Hematopoietic multipotent progenitor cell treated with erythropoietin and hydrocortisone succinate and interleukin-3 and kit ligand, for 4 days (in vitro differentiated cells): ENCODE measurements at regions not wholly inside any gene's neighbourhood (a gene's known extent, or its start where the extent isn't known, plus 50 kb on each side); places are given as distances from the start of the nearest gene placed in this dataset.
"Not testable (repeated sequence)": the region's sequence is repeated elsewhere in the genome, so short reads cannot be mapped to it uniquely, and the experiment has no call there.

Source experiments
- DNase-seq: peaks from one replicate; pipeline ENCODE4 v3.0.0-alpha.2; 2015

DNA sequence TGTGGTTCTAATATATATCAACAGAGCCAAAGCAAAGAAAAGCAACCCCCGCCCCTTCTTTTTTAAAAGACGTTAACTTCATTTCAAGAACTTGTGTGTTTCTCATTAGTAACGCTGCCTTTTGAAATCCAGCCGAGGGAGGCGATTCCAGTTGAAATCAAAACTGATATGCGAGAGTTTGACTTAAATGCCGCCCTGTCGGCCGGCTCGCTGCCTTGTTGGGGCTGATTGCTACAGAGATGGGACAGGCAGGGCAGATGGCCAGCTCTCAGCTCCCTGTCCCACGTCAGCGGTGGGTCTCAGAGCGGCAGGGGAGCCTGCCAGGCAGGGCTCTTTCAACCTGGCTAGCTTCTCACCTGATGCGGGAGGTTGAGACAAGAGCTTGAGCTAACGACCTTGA, 51.9 kb upstream of the ALX4 start:
- DNase-seq, result no peak

DNA sequence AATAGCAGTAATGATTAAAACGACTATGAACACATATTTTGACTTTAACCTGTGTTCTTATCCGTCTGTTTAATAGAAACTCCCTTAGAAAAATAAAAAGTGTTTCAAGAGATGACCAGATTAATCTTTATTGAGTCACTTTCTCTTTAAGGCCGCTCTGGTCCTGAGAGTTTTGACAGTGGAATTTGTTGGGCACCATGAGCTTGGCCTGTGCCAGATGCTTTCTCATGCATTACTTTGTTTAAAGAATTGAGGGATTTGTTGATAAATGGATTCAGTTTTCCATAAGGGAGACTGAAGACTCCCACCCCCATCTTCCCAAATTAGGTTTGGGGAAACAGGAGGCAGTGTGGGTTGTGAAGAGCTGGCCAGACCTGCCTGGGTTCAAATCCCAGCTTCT, 53.2 kb upstream of the ALX4 start:
- DNase-seq, result no peak

DNA sequence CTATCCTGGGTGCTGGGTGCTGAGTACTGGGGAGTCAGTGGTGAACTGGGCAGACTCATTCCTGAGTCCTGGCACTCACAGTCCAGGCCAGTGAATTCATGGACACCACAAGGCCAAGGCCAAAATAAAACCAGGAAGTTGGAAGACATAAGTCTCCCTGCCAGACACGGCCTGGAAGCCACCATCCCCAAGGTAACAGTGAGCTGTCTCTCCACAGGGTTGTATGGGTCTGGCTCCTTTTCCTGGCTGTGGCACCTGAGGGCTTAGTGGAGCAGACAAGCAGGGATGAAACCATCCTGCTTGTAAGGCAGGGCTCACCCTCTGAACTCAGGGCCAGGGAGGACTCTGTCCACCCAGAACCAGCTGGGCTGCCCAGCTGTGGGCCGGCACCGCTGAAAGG, 54.7 kb upstream of the ALX4 start:
- no peak for DNase-seq

DNA sequence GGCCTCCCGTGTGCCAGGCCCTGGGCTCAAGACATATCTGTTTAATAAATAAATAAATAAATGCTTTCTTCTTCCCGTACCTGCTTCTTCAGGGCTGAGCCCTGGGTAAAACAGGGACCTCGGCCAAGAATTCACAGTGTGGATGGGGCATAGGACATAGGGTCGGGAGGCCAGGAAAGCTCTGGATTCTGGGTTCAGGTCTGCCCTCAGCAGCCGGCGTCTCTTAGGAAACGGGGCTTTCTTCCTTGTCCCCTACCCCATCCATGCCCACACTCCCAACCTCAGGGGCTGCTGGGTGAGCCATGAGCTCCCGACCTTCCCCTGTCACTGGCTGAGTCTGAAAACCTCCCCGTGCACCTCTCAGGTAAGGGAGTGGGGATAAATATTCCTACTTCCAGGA, 55.7 kb upstream of the ALX4 start:
- DNase-seq, result no peak

DNA sequence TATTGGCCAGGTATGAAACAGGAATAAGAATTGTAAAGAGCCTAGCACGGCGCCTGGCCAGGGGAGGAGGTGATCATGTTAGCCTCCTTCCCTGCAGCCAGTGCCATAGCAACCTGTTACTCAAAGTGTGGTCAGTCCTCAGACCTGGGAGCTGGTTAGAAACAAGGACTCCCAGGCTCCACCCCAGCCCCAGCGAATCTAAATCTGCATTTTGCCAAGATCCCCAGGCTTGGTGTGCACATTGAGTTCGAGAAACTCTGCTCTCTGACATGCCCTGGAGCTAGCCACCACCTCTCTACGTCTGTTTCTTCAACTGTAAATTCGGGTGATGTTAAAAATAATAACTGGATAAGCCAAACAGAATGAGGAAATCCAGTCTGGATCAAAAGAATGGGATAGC, 56.1 kb upstream of the ALX4 start:
- no peak for DNase-seq

DNA sequence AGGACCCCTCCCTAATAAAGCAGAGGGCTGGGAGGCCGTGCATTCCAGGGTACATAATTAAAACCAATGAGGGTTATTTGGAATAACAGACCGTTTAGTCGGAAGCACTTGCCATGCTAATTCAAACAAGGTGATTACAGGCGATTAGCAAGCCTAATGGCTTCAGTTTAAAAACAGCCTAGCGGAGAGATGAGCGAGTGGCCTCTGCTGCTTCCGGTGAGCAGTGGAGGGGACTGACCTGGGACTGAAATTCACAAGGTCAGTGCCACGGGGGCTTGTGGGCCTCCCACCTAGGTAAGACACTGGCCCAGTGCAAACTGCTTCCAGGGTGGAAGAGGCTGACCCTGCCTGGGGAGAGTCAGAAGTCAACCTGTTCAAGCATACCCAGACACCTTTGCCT, 56.8 kb upstream of the ALX4 start:
- DNase-seq, result no peak

DNA sequence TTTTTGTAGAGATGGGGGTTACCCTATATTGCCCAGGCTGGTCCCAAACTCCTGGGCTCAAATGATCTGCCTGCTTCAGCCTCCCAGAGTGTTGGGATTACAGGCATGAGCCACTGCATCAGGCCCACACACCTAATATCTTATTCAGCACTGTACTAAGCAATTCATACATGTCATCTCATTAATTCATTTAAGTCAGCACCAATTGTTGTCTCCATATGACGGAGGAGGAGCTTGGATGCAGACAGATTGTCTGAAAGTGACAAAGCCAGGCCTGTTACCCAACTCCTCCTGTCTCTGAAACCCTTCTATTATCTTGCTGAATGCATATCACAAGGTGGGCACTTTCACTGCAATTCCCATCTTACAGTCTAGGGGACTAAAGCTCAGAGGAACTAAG, 57.5 kb upstream of the ALX4 start:
- DNase-seq, result no peak

DNA sequence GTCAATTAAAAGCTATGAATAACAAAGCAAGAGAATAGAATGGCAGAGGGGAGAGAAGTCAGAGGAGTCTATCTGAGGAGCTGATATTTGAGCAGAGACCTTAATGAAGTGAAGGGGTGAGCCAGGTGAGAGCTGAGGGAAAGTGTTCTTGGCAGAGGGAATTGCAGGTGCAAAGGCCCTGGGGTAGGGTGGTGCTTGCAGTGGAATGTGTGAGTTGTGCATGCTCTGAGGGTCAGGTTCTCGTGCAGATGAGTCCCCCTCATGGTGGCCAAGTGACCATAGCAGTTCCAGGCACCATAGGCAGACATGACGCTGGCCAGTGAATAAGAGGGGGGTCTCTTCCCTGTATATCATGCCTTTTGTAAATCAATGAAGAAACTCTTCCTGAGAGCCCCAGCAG, 58.9 kb upstream of the ALX4 start:
- DNase-seq, result no peak

DNA sequence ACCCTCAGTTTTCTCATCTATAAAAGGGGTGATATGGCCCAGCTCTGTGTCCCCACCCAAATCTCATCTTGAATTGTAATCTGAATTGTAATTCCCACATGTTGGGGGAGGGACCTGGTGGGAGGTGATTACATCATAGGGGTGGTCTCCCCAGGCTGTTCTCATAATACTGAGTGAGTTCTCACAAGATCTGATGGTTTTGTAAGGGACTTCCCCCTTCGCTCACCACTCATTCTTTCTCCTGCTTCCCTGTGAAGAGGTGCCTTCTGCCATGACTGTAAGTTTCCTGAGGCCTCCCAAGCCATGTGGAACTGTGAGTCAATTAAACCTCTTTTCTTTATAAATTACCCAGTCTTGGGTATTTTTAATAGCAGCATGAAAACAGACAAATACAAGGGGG, 61.1 kb upstream of the ALX4 start:
- DNase-seq, result not testable (repeated sequence)

DNA sequence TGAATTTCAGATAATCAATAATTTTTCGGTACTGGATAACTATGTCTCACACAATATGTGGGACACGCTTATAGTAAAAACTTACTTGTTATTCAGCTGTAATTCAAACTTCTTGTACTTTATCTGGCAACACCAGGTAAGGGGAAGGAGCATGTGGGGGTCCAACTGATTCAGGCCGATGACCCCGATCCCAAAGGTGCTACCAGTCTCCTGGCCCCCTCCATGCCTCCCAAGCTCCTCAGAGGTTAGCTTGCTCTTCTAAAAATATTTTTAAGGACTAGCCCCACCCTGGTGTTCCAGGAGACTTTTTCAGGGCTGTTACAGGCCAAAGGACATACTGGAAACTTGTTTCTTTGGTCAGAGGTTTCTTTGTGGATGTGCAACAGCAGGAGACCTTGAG, 61.8 kb upstream of the ALX4 start:
- no peak for DNase-seq

DNA sequence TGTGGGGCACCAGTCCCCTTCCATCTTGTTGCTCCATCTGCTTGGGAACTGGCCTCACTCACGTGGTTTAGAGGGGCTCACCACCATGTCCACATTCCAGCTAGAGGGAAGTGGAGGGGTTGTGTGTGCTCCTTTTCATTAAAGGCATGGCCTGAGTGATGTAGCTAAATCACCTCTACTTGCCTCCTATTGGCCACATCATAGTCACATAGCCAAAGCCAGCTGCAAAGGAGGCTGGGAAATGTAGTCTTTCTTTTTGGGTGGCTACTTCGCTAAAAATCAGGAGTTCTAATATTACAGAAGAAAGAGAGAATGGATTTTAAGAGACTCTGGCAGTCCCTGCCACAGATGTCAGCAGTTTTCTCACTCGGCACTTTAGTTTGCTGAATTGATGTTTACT, 63.0 kb upstream of the ALX4 start:
- no peak for DNase-seq

DNA sequence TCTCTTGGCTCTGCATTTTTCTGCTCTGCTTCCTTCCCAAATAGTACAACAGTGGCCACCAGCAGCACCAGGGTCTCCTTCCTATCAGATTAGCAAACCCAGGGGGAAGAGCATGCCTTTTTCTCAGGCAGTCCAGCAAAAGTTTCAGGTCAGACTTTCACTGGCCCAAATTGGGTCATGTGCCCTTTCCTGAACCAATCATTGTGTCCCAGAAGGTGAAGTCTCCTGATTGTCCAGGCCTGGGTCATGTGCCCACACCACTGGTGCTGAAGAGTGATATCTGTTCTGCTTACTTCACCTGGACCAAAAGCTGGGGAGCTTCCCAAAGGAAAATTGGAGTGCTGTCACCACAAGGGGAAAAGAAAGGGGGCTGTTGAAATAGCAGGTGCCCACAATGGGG, 64.1 kb upstream of the ALX4 start:
- DNase-seq, result no peak

DNA sequence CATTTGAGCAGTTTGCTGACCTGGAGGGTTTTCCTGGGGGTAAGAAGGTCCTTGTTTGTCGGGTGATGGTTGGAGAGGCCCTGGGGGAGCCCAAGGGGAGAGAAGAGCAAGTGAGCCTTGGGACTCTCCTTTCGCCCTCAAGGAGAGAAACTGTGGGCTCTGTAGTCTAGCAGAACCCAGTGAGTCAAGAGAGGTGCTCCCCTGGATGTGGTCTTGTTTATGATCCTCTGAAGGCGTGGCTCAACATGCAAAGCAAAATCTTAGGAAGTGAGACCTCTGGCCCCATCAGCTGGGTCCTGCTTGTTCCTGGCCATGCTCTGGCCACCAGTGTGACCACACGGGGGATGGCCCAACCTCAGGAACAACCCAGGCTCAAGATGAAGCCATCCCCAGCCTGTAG, 66.5 kb upstream of the ALX4 start:
- no peak for DNase-seq

DNA sequence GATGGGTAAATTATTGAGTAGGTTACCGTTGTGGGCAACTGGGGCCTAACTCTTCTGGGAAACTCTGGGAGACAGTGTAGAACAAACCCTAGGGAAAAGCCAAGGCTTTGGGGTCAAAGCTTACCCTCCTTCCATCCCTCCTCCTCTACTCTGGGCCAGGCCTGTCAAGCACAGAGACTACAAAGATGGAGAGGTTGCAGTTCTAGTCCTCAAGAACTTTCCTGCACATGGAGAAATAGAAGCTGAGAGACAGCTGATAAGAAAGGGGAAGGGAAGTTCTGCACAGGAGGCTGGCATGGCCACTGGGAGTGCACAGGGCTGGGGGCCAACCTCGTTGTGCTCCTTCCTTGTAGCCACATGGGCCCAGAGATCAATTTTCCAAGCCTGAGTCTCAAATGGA, 67.2 kb upstream of the ALX4 start:
- peak; percentile 47 for DNase-seq

DNA sequence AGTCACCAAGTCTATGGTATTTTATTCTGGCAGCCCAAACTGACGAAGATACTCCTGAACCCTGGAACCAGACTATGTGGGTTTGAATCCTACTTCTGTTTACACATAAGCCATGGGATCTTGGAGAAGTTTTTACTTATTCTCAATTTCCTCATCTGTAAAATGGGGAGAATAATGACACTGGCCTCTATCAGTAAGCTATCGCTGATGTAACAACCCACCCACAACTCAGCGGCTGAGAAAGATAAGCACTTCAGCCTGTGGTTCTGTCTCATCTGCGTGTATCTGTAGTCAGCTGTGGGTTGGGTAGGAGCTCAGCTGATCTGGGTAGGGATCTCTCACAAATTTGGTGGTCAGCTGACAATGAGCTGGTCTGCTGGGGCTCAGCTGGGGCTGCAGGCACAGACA, 68.0 kb upstream of the ALX4 start:
- DNase-seq, result peak; percentile 70

DNA sequence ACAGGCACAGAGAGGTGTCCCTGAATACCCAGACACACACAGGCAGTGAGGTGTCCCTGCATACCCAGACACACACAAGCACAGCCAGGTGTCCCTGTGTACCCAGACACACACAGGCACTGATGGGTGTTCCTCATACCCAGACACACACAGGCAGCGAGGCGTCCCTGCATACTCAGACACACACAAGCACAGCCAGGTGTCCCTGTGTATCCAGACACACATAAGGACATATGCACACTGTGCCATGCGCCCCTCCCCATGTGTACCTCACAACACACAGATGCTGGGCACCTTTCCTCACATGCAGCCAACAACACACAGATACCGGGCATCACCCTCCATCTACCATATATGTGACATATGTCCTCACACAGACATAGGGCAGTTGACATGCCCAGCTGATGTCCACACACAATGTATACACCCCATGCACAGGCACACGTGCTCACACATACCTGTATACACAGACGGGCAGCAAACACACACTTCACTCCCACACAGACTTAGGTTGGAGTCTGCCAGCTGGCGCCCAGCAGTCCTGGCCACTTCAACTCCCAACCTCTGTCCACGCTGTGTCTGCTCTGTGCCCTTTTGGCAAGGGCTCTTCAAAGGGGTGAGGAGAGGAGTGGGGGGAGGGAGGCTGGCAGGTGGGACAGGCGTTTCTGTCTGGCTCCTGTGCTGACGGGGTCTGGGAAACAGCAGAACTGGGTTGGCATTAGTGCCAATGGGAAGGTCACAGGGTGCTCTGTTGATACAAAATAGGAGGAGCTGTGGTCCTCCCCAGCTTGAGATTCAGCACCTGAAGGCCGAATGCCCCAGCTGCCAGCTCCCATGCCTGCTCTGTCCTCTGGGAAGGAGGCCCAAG, 69.4 kb upstream of the ALX4 start:
- DNase-seq, result no peak

DNA sequence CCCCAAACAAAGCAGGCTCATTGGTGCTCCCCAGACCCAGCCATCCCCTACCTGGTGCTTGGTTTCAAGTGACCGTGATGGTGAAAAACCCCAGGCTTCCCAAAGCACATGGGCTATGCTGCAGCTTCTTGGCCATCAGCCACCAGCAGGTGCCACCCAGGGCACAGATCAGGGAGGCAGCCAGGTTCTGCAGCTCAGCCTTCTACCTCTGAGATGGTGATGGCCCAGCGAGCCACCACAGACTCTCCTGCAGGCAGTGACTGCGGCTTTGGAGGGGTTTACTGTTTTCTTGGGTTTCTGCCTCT, 70.0 kb upstream of the ALX4 start:
- DNase-seq, result no peak

DNA sequence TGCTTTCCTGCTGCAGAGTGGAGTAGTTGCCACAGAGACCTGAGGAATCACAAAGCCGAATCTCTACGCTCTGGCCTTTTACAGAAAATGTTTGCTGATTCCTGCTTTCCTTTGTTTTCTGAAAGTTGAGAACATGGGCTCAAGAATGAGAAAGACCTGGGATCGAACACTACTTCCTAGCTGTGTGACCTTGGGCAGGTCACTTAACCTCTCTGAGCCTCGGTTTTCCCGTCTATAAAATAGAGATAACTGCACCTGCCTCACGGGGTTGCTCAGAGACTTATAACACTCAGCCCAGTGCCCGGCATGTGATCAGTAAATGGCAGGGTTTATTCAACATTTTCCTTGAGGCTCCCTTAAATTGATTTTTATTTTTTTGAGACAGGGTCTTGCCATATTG, 70.9 kb upstream of the ALX4 start:
- DNase-seq, result no peak

DNA sequence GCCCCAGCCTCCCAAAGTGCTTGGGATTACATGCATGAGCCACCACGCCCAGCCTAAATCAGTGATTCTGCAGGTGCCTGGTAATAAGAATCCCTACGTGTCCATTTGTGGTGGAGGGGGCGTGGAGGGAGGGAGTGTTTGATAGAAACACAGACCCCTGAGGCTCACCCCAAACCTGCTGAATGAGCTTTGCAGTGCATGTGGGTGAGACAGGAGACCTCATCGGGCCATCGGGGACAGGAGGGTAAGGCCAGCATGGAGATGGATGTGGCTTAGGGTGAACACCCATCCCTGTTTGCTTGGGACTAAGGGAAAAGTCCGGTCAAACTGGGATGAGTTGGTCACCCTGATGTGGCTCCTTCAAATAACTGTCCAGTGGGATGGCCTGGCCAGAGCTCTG, 71.3 kb upstream of the ALX4 start:
- DNase-seq, result no peak

DNA sequence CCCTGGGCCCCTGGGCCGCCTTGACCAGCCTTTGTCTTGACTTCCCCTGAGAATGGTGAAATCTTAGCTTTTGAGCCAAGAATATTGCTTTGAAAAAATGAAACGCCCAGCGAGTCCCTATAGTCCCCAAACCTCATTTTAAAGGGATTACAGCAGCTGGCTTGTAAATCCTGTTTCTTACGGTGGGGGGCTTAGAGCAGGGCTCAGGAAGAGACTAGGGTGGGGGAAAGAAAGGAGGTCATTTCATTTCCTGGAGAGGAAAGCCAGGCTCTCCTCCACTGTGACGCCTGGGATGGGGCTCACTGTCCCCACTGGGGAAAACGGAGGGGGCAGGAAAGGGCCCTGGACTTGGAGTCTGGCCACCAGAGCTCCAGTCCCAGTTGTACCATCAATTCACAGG, 72.2 kb upstream of the ALX4 start:
- no peak for DNase-seq

DNA sequence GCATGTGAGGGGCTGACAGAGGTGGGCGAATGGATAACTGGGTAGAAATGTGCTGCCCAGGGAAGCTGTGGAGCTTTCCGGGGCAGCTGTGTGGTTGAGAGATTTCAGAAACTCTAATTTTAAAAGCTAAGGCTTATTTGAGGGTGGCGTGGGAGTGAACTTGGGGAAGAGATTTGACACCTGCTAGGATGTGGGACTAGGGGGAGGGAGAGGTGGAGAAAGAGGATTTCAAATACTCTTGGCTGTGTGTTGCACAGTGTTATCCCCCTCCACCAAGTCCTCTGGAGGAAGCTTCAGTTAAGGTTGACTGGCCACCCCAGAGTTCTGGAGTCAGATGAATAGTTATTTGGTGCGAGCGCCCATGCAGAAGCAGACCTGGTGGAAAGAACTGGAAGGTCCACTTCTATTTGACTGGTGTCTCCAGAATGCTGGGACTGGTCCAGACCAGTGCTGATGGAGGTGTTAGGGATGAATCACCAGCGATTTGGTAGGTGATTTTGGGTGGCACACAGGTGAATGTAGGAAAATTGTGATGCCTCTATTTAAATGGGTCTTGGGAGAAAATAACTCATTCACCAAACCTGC, 72.8 kb upstream of the ALX4 start:
- DNase-seq, result no peak

DNA sequence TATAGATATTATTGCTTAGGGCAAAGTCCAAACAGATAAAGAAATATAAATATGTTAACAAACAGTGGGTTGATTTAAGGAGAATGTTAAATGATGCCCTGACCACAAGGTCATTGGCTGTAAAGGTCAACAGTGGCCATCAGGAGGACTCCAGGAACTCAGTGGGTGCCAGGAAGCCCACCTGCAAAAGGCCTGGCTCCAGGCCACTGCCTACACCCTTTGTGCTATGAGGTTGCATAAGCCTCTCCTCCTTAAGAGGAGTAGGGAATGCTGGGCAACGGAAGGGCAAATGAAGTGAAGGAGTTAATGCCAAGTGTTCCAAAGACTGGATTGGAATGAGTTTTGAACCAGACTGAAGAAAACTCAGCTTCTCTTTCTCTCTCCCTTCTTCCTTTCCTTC, 73.3 kb upstream of the ALX4 start:
- no peak for DNase-seq

DNA sequence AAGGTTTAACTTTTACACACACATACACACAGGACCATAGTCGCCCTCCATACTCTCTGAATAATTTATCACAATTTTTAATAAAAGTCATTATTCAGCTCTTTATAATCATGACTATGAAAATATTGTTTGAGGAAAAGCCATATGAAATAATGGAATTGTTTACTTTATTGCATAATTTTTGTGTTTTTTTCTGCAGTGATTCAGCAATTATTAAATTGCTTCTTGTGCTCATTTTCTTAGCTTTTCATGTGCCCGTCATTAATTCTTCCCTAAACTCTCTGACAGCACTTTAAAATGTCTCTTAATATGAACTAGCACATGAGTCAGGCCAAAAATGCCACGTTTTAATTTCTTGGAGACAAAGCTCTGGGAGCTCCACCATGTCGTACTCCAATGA, 77.5 kb upstream of the ALX4 start:
- DNase-seq, result no peak

DNA sequence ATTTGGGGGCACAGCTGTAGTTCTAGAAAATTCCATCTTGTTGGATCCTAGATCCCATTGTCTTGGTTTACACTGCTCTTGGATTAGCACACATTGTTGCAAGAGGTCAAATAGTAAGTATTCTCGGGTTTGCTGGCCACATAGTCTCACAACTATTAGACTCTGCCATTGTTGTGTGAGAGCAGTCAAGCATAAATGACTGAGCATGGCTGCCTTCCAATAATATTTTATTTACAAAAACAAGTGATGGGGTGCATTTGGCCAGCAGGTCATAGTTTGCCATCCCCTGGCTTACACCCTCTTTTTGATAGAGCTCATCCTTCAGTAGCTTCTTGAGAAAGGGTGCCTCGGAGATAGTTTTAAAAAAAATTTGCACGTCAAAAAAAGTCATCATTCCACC, 77.9 kb upstream of the ALX4 start:
- DNase-seq, result no peak
